IMR-90 (cell line): ENCODE measurements at regions not wholly inside any gene's neighbourhood (a gene's known extent, or its start where the extent isn't known, plus 50 kb on each side); places are given as distances from the start of the nearest gene placed in this dataset.

Experiments used
- ATAC-seq: fragments of 200-7000 bp; cut with Tn5 transposase; 2 replicates; pipeline ENCODE4 v1.9.1; 2020; ENCODE audit warnings: low read depth, mild to moderate bottlenecking, moderate library complexity
- BruUV-seq: library from RNA; stranded (reverse); fragments of 400-500 nt; replicated peaks from 2 replicates; lab custom pipeline; 2021; lab: Mats Ljungman, UMichigan
- CTCF ChIA-PET: fragments of 300-600 bp; formaldehyde crosslinking; extraction: SDS; loops from one replicate; lab custom pipeline; 2021; ENCODE audit warnings: antibody characterized with exemption; lab: Yijun Ruan, JAX
- POLR2A ChIA-PET: fragments of 300-600 bp; sonication (Branson Sonifier 250); formaldehyde crosslinking; loops from one replicate; lab custom pipeline; 2022; ENCODE audit warnings: antibody characterized with exemption; ENCODE audit not compliant: unreplicated experiment; lab: Charles Lee
- DNase-seq: peaks from one replicate; pipeline ENCODE4 v3.0.0; 2013
- H2AFZ ChIP-seq: replicated peaks from 2 replicates; pipeline ENCODE3; 2013; ENCODE audit warnings: low read length, mild to moderate bottlenecking; ENCODE audit not compliant: poor library complexity
- H2AK5ac ChIP-seq: 2 replicates; pipeline ENCODE4 v1.6.1; 2013; ENCODE audit warnings: low read depth, low read length, inconsistent platforms
- H2AK9ac ChIP-seq: replicated peaks from 2 replicates; pipeline ENCODE3; 2013; ENCODE audit warnings: mild to moderate bottlenecking, low read depth, low read length, moderate library complexity; ENCODE audit not compliant: poor library complexity
- H2BK120ac ChIP-seq: 2 replicates; pipeline ENCODE4 v1.6.1; 2013; ENCODE audit warnings: low read depth, low read length, inconsistent platforms
- H2BK15ac ChIP-seq: 3 replicates; pipeline ENCODE4 v1.6.1; 2013; ENCODE audit warnings: low read depth, low read length, inconsistent platforms
- H2BK20ac ChIP-seq: 2 replicates; pipeline ENCODE4 v1.6.1; 2013; ENCODE audit warnings: low read depth, mild to moderate bottlenecking, inconsistent platforms, low read length, moderate library complexity
- H2BK5ac ChIP-seq: 2 replicates; pipeline ENCODE4 v1.6.1; 2013; ENCODE audit warnings: mild to moderate bottlenecking, low read depth, low read length, inconsistent platforms; ENCODE audit not compliant: poor library complexity, severe bottlenecking
- H3K14ac ChIP-seq: replicated peaks from 2 replicates; pipeline ENCODE4 v1.6.1; 2013; ENCODE audit warnings: low read depth, low read length, inconsistent platforms
- H3K18ac ChIP-seq: 2 replicates; pipeline ENCODE4 v1.6.1; 2013; ENCODE audit warnings: low read depth, low read length, control low read depth
- H3K23ac ChIP-seq: 2 replicates; pipeline ENCODE4 v1.6.1; 2013; ENCODE audit warnings: low read depth, low read length, inconsistent platforms
- H3K27ac ChIP-seq: 2 replicates; pipeline ENCODE4 v1.5.1; 2013; ENCODE audit warnings: mild to moderate bottlenecking, control low read depth, low read length; ENCODE audit not compliant: insufficient read depth
- H3K27me3 ChIP-seq: 2 replicates; pipeline ENCODE4 v1.6.1; 2013; ENCODE audit warnings: low read length; ENCODE audit not compliant: control insufficient read depth, insufficient read depth
- H3K36me3 ChIP-seq: 2 replicates; pipeline ENCODE4 v1.6.1; 2013; ENCODE audit warnings: low read length, mixed read lengths; ENCODE audit not compliant: control insufficient read depth, insufficient read depth
- H3K4ac ChIP-seq: 2 replicates; pipeline ENCODE4 v1.6.1; 2013; ENCODE audit warnings: low read depth, low read length, inconsistent platforms
- H3K4me1 ChIP-seq: 2 replicates; pipeline ENCODE4 v1.6.1; 2013; ENCODE audit warnings: low read length, mixed read lengths; ENCODE audit not compliant: control insufficient read depth, insufficient read depth
- H3K4me2 ChIP-seq: 2 replicates; pipeline ENCODE4 v1.6.1; 2013; ENCODE audit warnings: low read depth, mild to moderate bottlenecking, control low read depth, low read length, moderate library complexity
- H3K4me3 ChIP-seq: 2 replicates; pipeline ENCODE4 v1.5.1; 2013; ENCODE audit warnings: low read depth, mild to moderate bottlenecking, control low read depth, low read length, moderate library complexity; ENCODE audit not compliant: insufficient read depth
- H3K56ac ChIP-seq: 2 replicates; pipeline ENCODE4 v1.6.1; 2013; ENCODE audit warnings: low read length, inconsistent platforms; ENCODE audit not compliant: insufficient read depth; ENCODE audit errors: extremely low read depth
- H3K79me1 ChIP-seq, 2 experiments: 2 replicates each; pipeline ENCODE4 v1.6.1; 2013; ENCODE audit warnings: low read length in 2 of 2, inconsistent platforms in 1 of 2, low read depth in 1 of 2
- H3K9ac ChIP-seq: 2 replicates; pipeline ENCODE4 v1.6.1; 2013; ENCODE audit warnings: low read depth, low read length, control low read depth
- H3K9me1 ChIP-seq: 2 replicates; pipeline ENCODE4 v1.6.1; 2013; ENCODE audit warnings: low read length, inconsistent platforms; ENCODE audit not compliant: insufficient read depth
- H3K9me3 ChIP-seq: 2 replicates; pipeline ENCODE4 v1.6.1; 2013; ENCODE audit warnings: low read length; ENCODE audit not compliant: control insufficient read depth, insufficient read depth
- H4K20me1 ChIP-seq: 2 replicates; pipeline ENCODE4 v1.6.1; 2013; ENCODE audit warnings: low read length, inconsistent platforms; ENCODE audit not compliant: insufficient read depth
- H4K5ac ChIP-seq: 2 replicates; pipeline ENCODE4 v1.6.1; 2013; ENCODE audit warnings: mild to moderate bottlenecking, low read depth, low read length, control low read depth
- H4K8ac ChIP-seq, 2 experiments: 2 replicates each; pipeline ENCODE4 v1.6.1; 2013; ENCODE audit warnings: low read depth in 2 of 2, low read length in 2 of 2, control low read depth in 1 of 2, inconsistent platforms in 1 of 2
- H4K91ac ChIP-seq: 2 replicates; pipeline ENCODE4 v1.6.1; 2013; ENCODE audit warnings: low read depth, low read length, inconsistent platforms; ENCODE audit not compliant: insufficient read depth
- BHLHE40 ChIP-seq: fragments of 150-350 bp; IDR thresholded peaks from 2 replicates; pipeline ENCODE4 v1.6.1; 2016; ENCODE audit warnings: mild to moderate bottlenecking, low read depth, low read length
- CHD1 ChIP-seq: IDR thresholded peaks from 2 replicates; pipeline ENCODE4 v1.6.1; 2012; ENCODE audit warnings: low read depth, low read length, improper control_type of control experiment
- ELK1 ChIP-seq: fragments of 150-350 bp; IDR thresholded peaks from 2 replicates; pipeline ENCODE4 v1.6.1; 2016; ENCODE audit warnings: low read depth, mild to moderate bottlenecking, low read length, moderate library complexity, borderline replicate concordance
- MAZ ChIP-seq: IDR thresholded peaks from 2 replicates; pipeline ENCODE4 v1.6.1; 2012; ENCODE audit warnings: low read depth, mild to moderate bottlenecking, low read length, improper control_type of control experiment, moderate library complexity, borderline replicate concordance
- MXI1 ChIP-seq: IDR thresholded peaks from 2 replicates; pipeline ENCODE4 v1.6.1; 2012; ENCODE audit warnings: low read depth, mild to moderate bottlenecking, low read length, moderate library complexity, borderline replicate concordance
- NFE2L2 ChIP-seq: fragments of 150-350 bp; IDR thresholded peaks from 2 replicates; pipeline ENCODE4 v1.6.1; 2016; ENCODE audit warnings: low read depth, mild to moderate bottlenecking, low read length
- POLR2A ChIP-seq: IDR thresholded peaks from 2 replicates; pipeline ENCODE4 v1.6.1; 2012; ENCODE audit warnings: mild to moderate bottlenecking, low read depth, low read length
- RAD21 ChIP-seq: IDR thresholded peaks from 2 replicates; pipeline ENCODE4 v1.6.1; 2012; ENCODE audit warnings: low read length, improper control_type of control experiment
- RCOR1 ChIP-seq: IDR thresholded peaks from 2 replicates; pipeline ENCODE4 v1.6.1; 2012; ENCODE audit warnings: mild to moderate bottlenecking, low read length, improper control_type of control experiment; ENCODE audit not compliant: insufficient replicate concordance
- SMC3 ChIP-seq: fragments of 150-350 bp; IDR thresholded peaks from 2 replicates; pipeline ENCODE4 v1.6.1; 2016; ENCODE audit warnings: low read depth, mild to moderate bottlenecking, antibody characterized with exemption, low read length, moderate library complexity
- USF2 ChIP-seq: fragments of 150-350 bp; IDR thresholded peaks from 2 replicates; pipeline ENCODE4 v1.6.1; 2017; ENCODE audit warnings: mild to moderate bottlenecking, antibody characterized with exemption, low read length, low read depth
- WGBS, 2 experiments: methylation state at CpG; one replicate each; pipeline versions ENCODE4 v1.1.5 to v1.1.7; 2013; ENCODE audit warnings: missing lambda C conversion rate in 2 of 2; ENCODE audit not compliant: insufficient read length in 1 of 2; ENCODE audit errors: extremely low coverage in 2 of 2; 5-methylcytosine and 5-hydroxymethylcytosine counted together
- dilution Hi-C: fragments of 300-500 bp; cut with HindIII; formaldehyde crosslinking; loops from one replicate; pipeline ENCODE4 v1.14.3; 2018; ENCODE audit warnings: low sequenced_read_pairs; ENCODE audit not compliant: unreplicated experiment
- in situ Hi-C: fragments of 300-500 bp; cut with MboI; formaldehyde crosslinking; loops from 3 replicates; pipeline ENCODE4 v1.14.3; 2019; ENCODE audit warnings: low sequenced_read_pairs, inconsistent platforms, mixed read lengths
- intact Hi-C: fragments of 100-400 bp; cut with micrococcal nuclease; formaldehyde crosslinking; loops from 2 replicates; pipeline ENCODE4 v1.10.0; 2022

DNA sequence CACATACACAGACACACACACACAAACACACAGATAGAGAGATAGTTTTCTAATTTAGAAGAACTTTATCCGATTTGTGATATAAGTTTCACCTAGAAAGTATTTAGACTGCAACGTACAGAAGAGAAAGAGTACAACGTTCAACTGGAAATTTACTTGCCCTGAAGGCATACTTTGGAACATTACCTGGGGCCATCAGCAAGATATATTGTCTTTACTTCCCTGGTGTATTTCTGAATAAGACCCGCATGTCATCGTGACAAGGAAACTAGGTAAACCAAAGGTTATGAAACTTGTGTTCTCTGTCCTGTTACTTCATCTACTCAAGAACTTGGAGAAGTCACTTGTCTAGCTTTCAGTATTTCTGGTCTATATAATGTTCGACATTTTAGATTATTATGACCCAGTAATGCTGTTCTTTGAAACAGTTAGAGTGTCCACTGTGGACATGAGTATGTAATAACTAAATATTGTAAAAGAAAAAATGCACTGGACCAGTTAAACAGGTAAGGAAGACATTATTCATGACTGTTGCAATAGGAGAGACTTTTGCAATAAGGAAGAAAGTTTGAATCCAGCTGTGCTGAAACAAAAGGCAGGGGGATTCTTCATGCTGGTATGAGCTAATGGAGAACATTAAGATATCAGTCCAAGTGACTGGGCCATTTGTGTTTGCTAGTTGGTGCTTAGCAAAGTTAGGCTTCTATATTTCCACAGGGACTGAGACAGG is 1791.1 kb downstream of the MAT2B start:
- Histone ChIP-seq H3K27me3 (no peaks in the 10 kb centered on the region), H3K4me2 (no peak overlapping the region), H3K18ac (no peak overlapping the region), H3K56ac (no peak overlapping the region), H4K91ac (no peak overlapping the region), H3K27ac (no peak overlapping the region), H3K9me1 (no peaks in the 10 kb centered on the region), H2AK9ac (no peak overlapping the region), H2BK5ac (no peak overlapping the region), H3K36me3 (no peaks in the 10 kb centered on the region), H3K79me1 (no peaks in the 10 kb centered on the region), H3K14ac (no peak overlapping the region), H4K5ac (no peak overlapping the region), H2BK120ac (no peak overlapping the region), H4K20me1 (no peaks in the 10 kb centered on the region), H2BK20ac (no peak overlapping the region), H3K4ac (no peak overlapping the region), H3K4me1 (no peaks in the 10 kb centered on the region), H3K9ac (no peak overlapping the region), H2AK5ac (no peak overlapping the region), H2AFZ (no peak overlapping the region), H3K23ac (no peak overlapping the region), H4K8ac (no peak overlapping the region), H3K9me3 (peaks cover 2% of the 10 kb centered on the region; the same call in 1 of the 2 replicates), H2BK15ac (no peak overlapping the region), H3K4me3 (no peak overlapping the region)
- DNase-seq (no peak), ATAC-seq (no peak)
- intact Hi-C loops: no loop called here
- no CpG with 5 or more reads among the region's 6 CpGs for WGBS, 2 experiments
- BruUV-seq: no TSS peak
- dilution Hi-C loops: no loop called here
- in situ Hi-C loops: no loop called here
- ChIA-PET CTCF (no interaction called here), POLR2A (no interaction called here)
- TF ChIP-seq USF2: no peak
- no peak for TF ChIP-seq MAZ
- TF ChIP-seq NFE2L2: no peak
- TF ChIP-seq POLR2A: no peak
- TF ChIP-seq ELK1: no peak
- TF ChIP-seq RCOR1: no peak
- TF ChIP-seq BHLHE40: no peak
- TF ChIP-seq RAD21: no peak
- no peak for TF ChIP-seq CHD1
- TF ChIP-seq SMC3: no peak
- no peak for TF ChIP-seq MXI1
